D721Med (cell line): ENCODE measurements at regions not wholly inside any gene's neighbourhood (a gene's known extent, or its start where the extent isn't known, plus 50 kb on each side); places are given as distances from the start of the nearest gene placed in this dataset.

Experiments
- DNase-seq: peaks from one replicate; pipeline ENCODE4 v3.0.0; 2011; ENCODE audit warnings: low spot score; ENCODE audit not compliant: insufficient read length
- FAIRE-seq: peaks from 2 replicates; lab custom pipeline; 2011; peaks lifted over from hg19 to GRCh38; lab: Jason Lieb, UNC
- CTCF ChIP-seq: IDR thresholded peaks from 2 replicates; pipeline ENCODE4 v1.5.1; 2012; ENCODE audit warnings: mild to moderate bottlenecking, control low read depth; ENCODE audit not compliant: insufficient read depth; ENCODE audit errors: missing control alignments

GRCh38 chrX:40172401-40173142 is 74.8 kb upstream of the BCOR start:
- DNase-seq, result no peak
- FAIRE-seq, result no peak
- no peak for TF ChIP-seq CTCF

DNA sequence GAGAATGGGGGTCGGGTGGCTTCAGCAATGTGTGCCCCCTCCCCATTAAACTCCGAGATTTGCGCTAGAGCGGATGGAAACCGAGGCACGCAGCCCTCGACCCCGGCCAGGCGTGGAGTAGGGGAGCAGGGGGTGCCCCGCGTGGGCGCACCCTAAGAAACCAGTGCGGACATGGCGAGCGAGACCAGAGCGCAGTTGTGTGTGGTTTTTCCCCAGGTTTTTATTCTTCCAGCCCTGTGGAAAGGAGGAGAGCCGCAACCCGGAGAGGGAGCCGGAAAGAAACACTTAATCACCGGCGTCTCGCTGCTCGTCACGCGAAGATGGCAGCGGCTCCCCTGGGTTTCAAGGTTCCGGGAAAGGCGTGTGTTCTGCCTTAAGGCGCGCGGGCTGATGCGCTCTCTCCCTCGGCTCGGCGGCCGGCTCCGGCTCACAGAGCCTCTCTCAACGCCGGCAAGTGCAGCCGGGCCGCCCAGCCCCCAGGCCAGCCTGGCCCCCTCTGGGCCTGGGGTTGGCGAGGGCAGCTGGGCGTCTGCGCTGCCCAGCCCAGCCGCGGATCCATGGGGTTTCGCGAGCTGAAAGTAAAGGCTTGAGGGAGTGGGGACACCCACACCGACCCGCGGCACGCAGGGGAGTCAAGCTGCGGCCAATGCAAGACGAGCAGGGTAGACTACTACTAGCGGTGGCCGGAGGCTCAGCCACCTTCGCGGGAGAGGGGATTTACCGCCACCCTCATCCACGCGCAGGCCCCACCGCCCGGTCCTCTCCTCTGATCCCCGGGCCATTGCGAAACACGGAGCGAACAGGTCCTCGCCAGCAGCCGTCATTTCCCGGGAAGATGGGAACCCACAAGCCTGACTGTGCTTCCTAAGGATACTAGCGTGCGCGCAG is 74.0 kb upstream of the BCOR start:
- no peak for TF ChIP-seq CTCF
- DNase-seq, result no peak
- FAIRE-seq, result no peak

DNA sequence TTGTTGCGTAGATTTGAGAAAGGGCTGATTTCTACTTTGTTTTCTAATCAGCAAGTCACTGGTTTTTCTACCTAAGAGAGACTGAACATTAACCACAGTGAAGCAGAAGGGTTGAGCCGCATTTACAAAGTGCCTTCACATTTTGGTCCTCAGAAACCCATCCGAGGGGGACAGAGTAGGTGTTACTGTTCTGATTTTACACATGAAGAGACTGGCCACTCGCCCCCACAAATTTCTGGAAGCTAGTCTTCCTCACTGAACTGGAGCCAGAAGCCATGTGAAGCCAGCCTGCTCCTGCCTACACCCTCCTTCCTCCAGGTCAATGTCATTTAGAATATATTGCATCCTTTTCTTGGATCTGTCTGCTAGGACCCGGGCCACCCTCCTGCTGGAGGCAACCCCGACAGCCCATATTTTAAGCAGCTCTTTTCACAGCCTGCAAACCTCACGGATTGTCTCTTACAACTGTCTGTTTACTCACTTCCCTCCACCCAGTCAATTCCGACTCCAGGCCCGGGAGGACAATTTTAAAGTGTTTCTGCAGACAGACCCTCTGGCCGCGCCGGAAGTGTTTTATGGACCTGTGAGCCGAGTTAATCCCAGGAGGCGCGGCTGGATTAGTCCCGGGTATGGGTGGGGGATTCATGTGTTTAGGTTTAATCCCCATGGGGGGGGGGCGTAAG is 73.2 kb upstream of the BCOR start:
- no peak for FAIRE-seq
- DNase-seq, result no peak
- TF ChIP-seq CTCF, result no peak

DNA sequence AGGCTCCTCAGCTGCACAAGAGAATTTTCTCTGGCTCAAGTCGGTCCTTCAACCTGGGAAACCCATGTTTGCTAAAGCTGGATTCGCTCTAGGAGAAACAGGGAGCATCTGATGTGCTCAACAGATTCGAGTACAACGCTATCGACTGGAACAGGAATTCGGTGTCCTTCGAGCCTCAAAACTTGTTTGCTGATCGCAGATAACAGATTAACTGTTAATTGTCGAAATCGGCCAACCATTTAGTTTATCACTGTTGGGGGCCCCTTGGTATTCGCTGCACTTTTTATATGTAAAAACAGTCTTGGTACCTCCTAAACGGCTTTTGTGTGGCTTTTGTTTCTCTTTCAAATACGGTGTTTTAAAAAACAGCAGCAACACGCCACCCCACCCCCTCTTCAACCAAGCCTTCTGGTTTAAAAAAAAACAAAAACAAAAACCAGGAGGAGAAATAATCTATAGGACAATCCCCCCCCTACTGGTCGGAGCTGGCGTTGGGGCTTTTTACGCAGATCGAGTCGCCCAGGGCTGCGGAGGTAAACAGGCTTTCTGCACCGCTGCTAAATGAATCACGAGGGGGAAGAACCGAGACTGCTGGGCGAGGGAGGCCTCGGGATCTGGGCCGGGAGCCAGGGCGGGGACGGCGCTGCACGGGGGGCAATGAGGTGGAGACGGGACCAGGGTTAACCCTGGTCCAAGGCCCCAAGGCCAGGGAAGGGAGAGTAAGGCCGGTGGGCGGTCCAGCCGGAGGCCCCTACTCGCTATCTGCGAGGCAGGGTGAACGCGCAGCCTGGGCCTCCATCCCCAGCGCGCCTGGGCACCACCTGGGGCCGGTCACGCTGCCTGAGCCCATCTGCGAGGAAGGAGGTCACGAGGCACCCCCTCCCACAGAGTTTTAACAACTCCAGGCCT is 71.7 kb upstream of the BCOR start:
- FAIRE-seq (no peak), DNase-seq (no peak)
- TF ChIP-seq CTCF, result peak; percentile 28

DNA sequence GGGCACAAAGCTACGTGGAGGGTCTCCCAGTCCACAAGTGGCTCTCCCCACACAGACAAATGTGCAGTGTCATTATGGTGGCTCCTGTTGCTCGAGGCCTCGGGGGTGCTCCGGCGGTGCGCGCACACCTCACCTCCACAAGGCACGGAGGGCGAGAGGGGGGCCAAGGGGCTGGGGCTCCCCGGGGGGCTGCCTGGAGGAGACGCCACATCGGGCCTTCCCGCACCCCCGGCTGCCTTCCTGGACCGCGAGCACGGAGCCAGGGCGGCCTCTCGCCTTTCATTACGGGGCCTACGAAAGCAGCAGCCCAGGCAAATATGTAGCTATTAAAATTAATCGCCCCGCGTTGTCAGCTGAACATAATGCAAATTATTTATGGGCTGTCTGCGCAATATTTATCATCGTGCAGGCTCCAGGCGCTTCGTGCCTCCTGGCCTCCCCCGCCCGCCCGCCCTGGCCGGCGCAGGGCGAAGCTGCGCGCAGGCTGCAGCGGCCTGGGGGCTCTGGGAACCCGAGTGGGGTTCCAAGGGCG is 70.8 kb upstream of the BCOR start:
- TF ChIP-seq CTCF, result no peak
- FAIRE-seq (no peak), DNase-seq (no peak)

GRCh38 chrX:40167850-40168479 is 70.2 kb upstream of the BCOR start:
- DNase-seq (no peak), FAIRE-seq (no peak)
- no peak for TF ChIP-seq CTCF
